Spleen (tissue), 7 donors: ENCODE measurements at regions not wholly inside any gene's neighbourhood (a gene's known extent, or its start where the extent isn't known, plus 50 kb on each side); places are given as distances from the start of the nearest gene placed in this dataset.

ENCODE experiments used
- POLR2A ChIP-seq, 3 donors: fragments of 450-650 bp; IDR thresholded peaks; one replicate each; pipeline ENCODE4 v1.5.1; 2017; ENCODE audit warnings: antibody characterized with exemption in 3 of 3, mild to moderate bottlenecking in 1 of 3
- TF ChIP-seq, protein P1 (sequence below), 11 experiments: fragments of 200-600 bp in 7 of 11; fragments of 450-650 bp in 4 of 11; sonication (generic) in 4 of 11; IDR thresholded peaks in 8 of 11; conservative IDR thresholded peaks in 3 of 11; 1 replicate in 7 of 11; 2 replicates in 4 of 11; pipeline versions ENCODE4 v1.4.0 to v1.8.0; 2016 to 2021; ENCODE audit warnings: antibody characterized with exemption in 11 of 11, inconsistent platforms in 4 of 11, mild to moderate bottlenecking in 1 of 11
- donor health status: DM: no; HTN: no; CAD: no; lungs with moderate emphysema.
- donor health status: DM: no; HTN: no; CAD: no.
- donor health status: DM: no; HTN: no; CAD: no.

DNA sequence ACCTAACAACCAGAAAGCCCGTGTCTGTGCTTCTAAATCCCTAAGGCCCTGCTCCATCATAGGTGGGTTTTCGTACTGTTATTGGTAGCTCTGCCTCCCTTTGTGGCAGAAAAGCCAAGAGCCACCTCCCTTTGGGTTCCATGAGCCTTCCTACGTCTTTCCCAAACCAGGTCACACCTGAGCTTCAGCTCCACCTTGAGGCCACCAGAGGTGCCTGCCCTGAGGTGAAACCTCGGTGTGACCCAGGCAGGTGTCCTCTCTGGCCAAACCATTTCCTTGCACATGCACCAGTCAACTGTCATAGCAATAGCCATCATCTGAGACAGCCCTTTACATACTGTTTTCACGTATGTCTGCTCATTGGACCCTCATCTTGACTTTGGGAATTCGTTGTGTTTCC, 188.0 kb upstream of the RBPJ start:
- TF ChIP-seq, protein P1, sequence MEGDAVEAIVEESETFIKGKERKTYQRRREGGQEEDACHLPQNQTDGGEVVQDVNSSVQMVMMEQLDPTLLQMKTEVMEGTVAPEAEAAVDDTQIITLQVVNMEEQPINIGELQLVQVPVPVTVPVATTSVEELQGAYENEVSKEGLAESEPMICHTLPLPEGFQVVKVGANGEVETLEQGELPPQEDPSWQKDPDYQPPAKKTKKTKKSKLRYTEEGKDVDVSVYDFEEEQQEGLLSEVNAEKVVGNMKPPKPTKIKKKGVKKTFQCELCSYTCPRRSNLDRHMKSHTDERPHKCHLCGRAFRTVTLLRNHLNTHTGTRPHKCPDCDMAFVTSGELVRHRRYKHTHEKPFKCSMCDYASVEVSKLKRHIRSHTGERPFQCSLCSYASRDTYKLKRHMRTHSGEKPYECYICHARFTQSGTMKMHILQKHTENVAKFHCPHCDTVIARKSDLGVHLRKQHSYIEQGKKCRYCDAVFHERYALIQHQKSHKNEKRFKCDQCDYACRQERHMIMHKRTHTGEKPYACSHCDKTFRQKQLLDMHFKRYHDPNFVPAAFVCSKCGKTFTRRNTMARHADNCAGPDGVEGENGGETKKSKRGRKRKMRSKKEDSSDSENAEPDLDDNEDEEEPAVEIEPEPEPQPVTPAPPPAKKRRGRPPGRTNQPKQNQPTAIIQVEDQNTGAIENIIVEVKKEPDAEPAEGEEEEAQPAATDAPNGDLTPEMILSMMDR (IDR thresholded peaks at IDR 0.05 in 8 of 11, conservative IDR thresholded peaks at IDR 0.05 in 3 of 11): no peak
- TF ChIP-seq POLR2A (IDR thresholded peaks at IDR 0.05): no peak
